ENCODE measurements at regions not wholly inside any gene's neighbourhood (a gene's known extent, or its start where the extent isn't known, plus 50 kb on each side); places are given as distances from the start of the nearest gene placed in this dataset.

DNA sequence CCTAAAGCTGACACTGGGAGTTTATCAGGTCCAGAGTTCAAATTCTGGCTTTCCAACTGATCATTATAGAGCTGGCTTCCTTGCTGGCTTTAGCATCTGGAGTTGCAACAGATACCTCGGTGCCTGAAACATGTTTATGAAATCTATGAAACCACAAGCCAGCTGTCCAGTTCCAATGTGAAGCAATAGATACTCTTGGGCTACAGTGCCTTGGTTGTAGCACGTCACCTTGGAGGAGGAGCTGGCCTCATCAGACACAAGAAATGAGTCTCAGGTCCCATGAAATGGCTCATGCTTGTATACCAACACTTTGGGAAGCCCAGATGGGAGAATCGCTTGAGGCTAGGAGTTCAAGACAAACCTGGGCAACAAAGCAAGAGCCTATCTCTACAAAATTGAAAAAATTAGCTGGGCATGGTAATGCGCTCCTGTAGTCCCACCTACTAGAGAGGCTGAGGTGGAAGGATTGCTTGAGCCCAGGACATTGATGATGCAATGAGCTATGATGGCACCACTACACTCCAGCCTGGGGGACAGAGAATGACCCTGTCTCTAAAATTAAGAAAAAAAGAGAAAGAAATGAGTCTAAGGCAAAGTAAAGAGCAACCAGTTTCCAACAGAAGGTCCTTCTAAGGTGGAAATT is 132.5 kb upstream of the ZNF648 start:
- no peak for DNase-seq (ENCODE audit: low read depth)

DNA sequence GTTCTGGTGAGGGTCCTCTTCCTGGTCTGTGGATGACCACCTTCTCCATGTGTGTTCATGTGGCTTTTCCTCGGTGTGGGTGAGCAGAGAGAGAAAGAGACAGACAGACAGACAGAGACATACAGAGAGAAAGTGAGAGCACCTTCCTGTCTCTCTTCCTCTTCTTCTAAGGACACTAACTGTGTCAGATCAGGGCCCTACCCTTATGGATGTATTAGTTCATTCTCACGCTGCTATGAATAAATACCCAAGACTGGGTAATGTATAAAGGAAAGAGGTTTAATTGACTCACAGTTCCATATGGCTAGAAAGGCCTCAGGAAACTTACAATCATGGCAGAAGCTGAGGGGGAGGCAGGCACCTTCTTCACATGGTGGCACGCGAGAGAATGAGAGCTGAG is 131.5 kb upstream of the ZNF648 start:
- DNase-seq (ENCODE audit: low read depth) = no peak

DNA sequence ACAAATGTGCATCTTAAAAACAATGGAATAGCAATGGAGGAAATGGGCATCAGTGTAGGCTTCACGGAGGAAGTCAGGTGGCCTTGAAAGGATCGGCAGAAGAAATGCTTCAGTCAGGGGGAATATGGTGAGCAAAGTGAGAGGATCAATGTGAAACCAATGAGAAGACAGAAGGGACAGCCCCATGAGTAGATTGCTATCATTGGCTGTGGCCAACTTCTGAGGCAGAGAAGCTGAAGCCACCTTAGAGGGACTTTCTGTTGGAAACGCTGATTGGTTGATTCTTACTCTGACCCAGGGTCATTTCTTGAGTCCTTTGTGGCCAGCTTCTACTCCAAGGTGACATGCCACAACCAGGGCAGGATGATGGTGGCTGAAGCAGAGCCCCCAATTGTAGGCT is 130.7 kb upstream of the ZNF648 start:
- no peak for DNase-seq (ENCODE audit: low read depth)

DNA sequence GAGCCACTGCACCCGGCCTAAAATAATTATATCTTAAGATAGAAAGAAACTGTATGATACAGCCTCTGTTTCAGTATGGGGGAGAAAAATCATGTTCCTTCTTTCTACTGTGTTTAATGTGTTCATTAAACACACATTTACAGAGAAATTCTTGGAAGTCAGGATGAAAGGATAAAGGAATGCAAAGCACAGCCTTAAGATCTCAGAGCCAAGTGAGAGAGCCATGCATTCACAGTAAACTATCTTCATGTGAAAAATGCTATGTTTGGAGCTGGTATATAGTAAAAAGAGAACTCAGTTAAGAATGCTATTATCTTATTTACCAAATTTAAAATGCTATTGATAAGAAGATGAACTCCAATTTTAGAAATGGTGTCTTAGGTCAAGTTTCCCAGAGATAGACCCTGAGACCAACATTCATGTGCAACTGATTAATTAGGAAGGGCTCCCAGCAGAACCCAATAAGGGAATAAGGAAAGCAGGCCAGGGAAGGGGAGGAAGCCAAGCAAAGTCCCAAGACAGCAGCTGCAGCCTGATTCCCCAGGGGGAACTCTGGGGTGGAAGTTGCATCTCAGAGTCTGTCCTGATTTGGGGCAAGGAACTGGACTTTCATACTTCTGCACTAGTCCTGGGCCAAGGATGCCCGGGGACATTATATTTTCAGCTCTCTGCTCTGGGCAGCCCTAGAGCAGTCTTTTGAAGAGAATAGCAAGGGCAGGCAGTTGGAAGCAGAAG is 130.0 kb upstream of the ZNF648 start:
- no peak for DNase-seq (ENCODE audit: low read depth)

DNA sequence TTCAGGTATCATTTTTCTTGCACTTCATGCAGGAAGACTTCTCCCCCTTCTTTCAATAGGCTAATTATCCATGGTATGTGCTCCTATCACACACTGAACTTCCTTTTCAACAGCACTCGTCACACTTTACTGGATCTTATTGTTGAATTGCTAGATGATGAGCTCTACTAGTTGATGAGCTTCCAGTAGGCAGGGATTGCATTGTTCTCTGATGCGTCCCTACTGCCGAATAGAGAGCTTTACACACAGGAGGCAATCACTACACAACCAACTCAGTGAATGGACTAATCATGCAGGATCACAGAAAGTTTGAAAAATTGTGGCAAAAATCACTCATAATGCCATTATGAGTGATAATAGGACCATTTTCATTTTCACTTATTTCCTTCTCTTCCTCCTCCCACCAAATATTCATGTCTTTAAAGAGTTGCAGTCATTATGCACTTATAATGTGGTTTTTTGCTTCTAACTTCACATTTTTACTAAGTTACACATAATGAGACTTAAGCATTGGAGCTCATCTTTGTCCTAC is 128.1 kb upstream of the ZNF648 start:
- DNase-seq (ENCODE audit: low read depth) = no peak

DNA sequence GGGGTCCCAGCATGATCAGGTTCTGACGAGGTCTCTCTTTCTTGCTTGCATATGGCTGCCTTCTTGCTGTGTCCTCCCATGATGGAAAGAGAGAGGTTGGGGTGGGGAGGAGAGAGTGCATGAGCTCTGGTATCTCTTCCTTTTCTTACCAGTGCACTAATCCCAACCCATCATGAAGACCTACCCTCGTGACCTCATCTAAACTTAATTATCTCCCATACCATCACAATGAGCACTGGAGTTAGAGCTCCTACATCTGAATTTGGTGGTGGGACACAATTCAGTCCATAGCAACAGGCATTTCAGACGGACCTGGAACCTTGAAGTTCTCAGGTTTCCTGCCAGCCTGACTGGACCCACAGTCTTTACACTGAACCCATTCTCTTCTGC is 125.2 kb upstream of the ZNF648 start:
- no peak for DNase-seq (ENCODE audit: low read depth)

DNA sequence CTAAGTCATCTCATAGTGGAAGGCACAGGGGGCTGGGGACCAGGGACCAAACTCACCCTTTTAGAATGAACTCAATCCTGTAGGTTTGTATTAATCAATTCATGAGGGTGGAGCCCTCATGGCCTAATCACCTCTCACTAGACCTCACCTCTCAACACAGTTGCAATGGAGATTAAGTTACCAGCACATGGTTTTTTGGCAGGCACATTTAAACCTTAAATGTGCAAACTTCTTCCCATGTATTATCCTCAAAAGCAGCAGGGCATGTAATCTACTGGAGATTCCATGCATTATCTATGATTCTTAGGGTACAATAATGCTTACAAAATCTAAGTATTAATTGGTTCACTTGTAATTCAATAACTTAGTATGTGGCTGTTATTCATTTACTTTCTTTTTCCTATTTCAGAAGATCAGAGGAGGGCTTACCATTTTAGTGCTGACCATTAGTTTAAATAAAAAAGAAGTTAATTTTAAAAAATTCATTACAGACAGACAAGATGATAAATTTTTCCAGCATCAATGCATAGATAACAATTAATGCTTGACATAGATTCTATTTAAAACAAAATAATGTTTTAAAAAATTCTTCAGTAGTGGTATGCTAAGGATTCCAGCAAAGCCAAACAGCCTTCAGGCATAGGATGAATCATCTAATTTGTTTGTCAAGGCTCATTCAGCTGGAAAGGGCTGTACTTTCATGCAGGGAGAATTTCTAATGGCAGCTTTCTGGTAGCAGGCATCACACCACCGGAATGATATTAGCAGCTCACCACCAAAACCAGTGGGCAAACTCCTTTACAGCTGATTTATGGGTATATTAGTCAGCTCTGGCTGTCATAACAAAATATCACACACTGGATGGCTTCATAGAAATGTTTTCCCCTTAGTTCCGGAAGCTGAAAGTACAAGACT is 124.6 kb upstream of the ZNF648 start:
- no peak for DNase-seq (ENCODE audit: low read depth)

DNA sequence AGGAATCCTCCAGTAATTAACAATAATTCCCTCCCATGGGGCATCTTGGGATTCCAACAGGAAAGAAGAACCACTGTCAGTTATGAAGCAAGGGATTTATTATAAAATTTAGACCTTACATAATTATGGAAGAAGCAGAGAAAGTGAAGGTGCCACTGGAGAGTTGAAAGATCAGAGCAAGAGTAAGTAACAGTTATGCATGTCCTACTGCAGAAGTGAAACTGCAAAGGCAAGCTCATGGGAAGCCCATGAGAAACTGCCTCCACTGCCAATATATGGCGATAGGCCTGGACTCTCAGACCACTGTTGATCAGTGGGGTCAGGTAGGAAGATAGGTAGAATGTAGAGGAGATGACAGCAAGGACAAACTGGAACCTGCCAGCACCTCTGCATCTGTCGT is 123.6 kb upstream of the ZNF648 start:
- no peak for DNase-seq (ENCODE audit: low read depth)

DNA sequence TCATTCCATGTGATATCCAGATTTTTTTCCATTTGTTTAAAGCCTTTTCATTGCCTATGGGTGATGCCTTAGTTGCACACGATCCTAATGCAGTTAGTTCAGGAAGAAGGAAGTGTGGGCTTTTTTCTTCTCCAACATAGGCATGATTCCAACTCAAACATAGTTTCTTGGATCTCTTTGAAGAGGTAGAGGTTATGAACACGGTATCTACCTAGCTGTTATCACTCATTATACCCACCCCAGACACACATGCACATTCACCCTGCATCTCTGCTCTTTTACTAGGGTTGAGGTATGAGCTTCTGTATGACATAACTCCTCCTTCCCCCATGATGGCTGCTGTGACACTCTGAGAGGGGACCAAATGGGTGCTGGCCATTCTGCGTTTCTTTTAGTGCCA is 122.1 kb upstream of the ZNF648 start:
- DNase-seq (ENCODE audit: low read depth) = no peak

DNA sequence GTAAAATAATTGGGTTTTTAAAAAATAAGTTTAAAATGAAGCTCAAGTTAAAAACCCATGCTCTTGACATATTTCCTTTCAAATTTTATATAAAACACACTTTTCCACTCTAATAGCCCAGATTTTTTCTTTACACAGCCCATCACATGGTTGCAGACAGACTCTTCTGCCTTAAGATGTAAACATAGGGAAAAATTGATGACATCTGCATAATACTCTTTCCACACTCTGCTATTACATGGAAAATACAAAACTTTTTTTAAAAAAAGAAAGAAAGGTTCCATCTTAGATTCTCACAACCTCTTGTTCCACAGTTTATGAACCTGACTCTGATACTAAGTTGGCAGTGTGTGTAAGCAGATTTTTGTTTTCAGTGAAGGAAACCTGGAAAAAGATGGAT is 120.8 kb upstream of the ZNF648 start:
- no peak for DNase-seq (ENCODE audit: low read depth)

DNA sequence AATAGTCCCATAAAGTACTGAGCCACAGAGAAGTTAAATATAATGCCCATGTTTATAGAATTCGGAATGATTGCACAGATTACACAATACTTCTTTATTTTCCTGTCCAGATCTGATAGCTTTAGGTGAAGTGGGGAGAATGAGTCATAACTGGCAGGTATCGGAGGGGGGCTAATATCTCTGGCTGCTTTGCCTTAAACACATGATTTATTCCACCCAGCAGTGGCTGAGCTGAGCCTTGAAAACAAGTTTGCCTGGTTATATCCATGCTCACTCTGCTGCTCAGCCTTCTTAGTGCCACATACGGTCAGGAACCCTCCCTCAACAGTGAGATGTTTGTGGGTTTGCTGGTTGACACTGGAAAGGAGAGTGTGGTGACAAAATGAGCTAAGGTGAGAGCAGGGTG is 119.7 kb upstream of the ZNF648 start:
- no peak for DNase-seq (ENCODE audit: low read depth)

DNA sequence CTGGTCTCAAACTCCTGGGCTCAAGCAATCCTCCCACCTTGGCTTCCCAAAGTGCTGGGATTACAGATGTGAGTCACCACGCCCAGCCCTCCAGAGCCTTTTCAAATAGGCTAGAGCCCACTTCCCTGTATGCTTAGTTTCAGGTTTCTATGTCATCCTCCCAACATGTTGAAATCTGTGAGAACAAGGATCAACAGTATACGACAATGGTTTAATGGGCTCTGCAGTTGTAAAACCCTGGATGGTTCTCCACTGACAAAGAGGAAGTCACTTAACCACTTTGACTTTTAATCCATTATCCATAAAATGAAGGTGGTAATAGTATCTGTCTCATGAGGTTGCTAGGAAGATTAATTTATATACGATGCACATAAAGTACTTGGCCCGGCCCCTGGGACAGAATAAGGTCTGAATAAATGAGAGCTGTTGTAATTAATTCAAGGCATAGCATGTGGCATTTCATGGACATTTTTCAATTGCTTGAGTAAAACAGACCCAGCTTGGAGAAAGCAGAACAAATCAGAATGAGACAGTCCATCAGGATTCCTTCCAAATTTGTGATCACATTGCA is 113.9 kb upstream of the ZNF648 start:
- DNase-seq (ENCODE audit: low read depth) = no peak

DNA sequence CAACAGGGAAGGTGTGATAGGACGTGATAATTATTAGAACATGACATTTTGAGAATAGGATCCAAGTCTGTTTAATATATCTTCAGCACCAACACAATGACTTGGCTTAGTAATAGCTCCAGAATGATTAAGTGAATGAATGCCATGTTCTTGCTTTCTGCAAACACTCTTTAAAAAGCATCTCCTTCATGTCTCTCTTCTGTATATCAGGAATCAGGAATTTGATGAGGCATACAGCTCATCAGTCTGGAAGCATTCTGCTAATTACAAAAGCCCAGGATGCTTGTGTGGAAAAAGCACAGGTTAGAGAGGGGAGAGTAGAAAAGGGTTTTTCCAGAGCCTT is 113.0 kb upstream of the ZNF648 start:
- DNase-seq (ENCODE audit: low read depth) = no peak

DNA sequence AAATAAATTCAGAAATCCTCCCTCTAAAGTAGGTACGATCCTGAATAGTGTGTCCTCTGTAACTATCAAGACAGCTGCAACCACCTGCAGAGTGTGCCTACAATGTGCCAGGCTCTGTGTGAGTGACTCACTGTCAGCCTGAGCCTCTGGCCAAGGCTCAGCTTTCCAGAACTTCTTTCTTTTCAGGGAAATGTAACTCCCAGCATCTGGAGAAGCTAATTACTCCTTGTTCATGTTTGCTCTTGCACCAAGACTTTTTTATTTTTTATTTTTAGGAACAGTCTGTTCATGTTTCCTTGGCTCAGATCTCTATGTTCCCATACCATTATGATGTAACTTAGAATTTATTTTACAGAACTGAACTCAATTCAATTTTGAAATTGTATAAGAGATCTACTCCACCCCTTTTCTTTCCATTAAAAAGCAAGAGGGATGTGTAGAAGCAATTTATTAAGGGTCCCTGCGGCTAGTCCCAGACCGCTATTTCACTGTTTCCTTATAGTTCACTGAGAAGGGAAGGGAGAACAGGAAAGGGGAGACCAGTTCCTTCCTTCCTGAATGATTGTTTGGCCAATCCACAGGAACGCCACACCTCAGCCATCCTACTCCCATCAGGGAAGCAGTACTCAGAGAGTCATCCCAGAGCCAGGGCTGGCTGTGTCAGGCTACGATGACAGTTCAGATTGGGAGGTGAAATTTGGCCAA is 112.4 kb upstream of the ZNF648 start:
- DNase-seq (ENCODE audit: low read depth) = no peak

DNA sequence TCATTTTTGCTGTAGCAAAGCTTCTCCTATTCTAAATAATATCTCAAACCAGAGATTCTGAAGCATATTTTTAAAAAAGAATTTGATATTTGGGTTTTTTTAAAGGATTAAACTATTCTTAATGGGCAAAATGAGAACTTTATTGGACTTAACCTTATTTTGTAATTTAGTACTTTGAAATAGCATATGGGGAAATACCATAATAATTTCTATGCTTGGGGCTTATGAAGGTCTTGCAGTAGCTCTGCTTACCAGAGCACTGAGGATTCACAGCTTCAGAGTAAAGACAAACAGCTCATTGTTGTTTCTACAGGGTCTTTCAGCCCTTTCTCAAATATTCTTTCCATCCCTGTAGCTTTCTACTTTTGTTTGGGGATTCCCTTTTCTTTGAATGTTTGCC is 111.2 kb upstream of the ZNF648 start:
- no peak for DNase-seq (ENCODE audit: low read depth)

DNA sequence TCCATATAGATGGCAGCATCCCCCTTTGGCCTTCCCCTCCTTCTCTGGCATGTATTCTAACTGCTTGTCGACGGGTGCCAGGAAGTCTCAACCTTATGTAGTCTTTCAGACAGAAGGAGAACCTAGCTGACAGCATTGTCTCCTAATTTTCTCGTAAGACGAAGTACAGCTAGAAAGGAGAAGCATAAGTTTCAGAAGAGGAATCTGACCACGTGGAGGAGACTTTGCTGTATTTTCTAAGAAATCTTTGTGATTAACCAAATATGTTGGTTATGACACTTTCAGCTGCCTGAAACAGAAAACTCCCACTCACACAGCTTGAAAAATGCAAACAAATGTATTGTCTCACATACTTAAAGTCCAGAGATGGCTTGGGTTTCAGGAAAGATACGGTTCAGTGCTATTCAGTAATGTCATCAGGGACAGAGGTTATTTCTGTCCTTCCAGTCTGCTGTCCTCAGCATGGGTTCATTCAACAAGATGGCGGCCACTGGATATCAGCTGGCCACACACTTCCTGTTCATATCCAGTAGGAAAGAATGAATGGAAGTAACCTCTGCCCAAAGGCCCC is 109.5 kb upstream of the ZNF648 start:
- DNase-seq (ENCODE audit: low read depth) = no peak

DNA sequence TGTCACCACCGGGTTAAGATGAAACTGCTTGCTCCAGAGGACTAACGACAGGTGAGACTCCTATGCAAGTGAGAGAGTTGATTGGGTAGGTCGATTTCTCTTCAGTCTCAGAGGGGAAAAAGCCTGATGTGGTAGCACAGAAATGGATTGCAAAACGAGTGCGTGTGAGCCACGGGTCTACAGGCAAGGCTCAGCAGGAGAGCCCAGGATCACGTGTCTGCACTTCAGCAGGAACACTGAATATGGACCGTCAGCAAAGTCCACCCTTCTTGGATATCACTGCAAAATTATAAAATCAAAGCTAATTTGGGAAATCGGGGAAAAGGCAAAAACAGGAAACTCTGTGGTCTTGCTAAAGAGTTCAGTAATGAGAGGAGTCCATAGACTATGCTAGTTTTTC is 107.7 kb upstream of the ZNF648 start:
- no peak for DNase-seq (ENCODE audit: low read depth)

DNA sequence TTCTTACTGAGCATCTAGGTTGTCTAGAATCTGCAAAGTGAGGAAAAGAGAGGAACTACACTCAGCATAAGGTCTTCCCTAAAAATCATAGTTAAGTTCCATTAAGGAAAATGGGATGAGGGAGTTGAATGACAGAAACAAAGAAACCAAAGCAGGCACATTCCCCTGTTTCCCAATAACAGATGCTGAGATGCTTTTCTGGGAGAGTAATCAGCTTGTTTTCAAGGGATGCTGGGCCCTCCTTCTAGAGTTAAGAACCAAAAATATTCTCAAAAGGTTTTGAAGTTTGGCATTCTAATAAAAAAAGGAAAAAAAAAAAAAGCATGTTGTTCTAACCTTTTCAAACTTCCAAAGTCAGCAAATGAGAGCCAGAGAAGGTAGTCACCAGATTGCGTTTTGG is 105.2 kb upstream of the ZNF648 start:
- no peak for DNase-seq (ENCODE audit: low read depth)

DNA sequence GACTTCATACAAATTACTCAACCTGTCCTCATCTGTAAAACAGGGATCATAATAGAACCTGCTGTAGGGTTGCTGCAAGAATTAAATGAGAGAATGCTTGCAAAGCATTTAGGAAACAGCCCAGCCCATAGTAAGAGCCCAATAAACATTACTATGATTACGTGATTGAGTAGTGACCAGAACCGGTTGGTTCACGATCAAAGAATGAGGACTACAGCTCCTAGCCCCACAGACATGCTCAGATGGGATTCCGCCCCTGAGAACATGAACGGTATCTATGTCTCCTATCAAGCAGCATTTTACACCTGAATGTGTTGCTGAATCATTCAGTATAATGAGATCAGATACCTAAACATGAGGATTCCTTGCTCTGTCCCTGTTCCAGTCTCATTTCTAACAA is 104.8 kb upstream of the ZNF648 start:
- DNase-seq (ENCODE audit: low read depth) = no peak

DNA sequence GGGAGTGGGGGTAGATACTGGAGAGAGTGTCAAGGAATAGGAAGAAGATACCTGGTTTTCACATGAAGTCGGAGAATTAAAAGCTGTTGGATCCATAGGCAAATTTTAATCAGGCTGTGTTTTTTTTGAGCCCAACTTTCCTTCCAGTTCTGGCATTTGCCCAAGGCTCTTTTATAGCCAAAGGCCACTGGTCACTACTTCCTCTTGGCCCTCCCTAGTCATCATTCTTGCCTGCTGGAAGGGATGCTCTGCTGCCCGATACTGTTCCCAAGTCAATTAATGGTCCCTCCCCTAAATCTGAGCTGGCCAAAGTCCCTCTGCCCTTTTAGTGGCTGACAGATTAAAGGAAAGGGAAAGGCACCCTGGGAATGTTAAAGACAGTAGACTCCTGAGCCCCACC is 102.8 kb upstream of the ZNF648 start:
- no peak for DNase-seq (ENCODE audit: low read depth)

DNA sequence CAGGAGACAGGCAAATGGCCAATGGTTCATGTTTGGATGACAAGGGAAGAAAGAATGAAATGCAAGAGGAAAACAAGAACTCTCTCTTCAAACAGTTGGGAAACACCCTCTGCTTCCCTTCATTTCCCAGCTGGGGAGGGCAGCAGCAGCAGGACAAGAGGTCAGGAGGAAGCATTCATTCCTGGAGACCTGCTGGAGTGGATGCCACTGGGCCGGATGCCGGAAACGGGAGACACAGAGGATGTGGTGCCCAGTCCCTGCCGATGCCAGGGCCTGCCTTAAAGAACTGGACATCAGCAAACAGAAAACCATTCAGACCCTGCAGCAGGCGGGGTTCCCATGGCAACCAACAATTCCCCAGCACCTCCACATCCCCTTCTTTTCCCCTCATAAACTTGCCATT is 102.3 kb upstream of the ZNF648 start:
- no peak for DNase-seq (ENCODE audit: low read depth)

DNA sequence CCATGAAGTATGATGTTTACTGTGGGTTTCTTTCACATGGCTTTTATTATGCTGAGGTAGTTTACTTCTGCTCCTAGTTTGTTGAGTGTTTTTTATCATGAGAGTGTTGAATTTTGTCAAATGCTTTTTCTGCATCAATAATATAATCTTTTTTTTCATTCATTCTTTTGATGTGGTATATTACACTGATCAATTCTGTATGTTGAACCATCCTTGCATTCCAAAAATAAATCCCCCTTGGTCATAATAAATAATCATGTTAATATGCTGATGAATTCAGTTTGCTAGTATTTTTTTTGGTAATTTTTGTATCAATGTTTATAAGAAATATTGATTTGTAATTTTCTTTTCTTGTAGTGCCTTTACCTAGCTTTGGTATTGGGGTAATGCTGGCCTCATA is 97.9 kb upstream of the ZNF648 start:
- no peak for DNase-seq (ENCODE audit: low read depth)
